ENCODE measurements at regions not wholly inside any gene's neighbourhood (a gene's known extent, or its start where the extent isn't known, plus 50 kb on each side); places are given as distances from the start of the nearest gene placed in this dataset.

GRCh38 chr9:99628285-99628684 lies 193.4 kb upstream of the NR4A3 start:
- TF ChIP-seq, protein P1, sequence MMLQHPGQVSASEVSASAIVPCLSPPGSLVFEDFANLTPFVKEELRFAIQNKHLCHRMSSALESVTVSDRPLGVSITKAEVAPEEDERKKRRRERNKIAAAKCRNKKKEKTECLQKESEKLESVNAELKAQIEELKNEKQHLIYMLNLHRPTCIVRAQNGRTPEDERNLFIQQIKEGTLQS (CRISPR knock-in tag; conservative IDR thresholded peaks at IDR 0.05), result no peak
- TF ChIP-seq CTCF (IDR thresholded peaks at IDR 0.05), result no peak
- TF ChIP-seq SP1 (CRISPR knock-in tag; conservative IDR thresholded peaks at IDR 0.05), result no peak

Measured in WTC11 (cell line).